Esophagus (tissue), 2 donors: ENCODE measurements at regions not wholly inside any gene's neighbourhood (a gene's known extent, or its start where the extent isn't known, plus 50 kb on each side); places are given as distances from the start of the nearest gene placed in this dataset.

Source experiments
- H3K27ac ChIP-seq, 2 donors: one replicate each; pipeline ENCODE4 v1.5.1; 2013; ENCODE audit warnings: low read depth in 2 of 2, mild to moderate bottlenecking in 2 of 2, inconsistent platforms in 1 of 2, low read length in 1 of 2, moderate library complexity in 1 of 2
- H3K27me3 ChIP-seq, 2 donors: one replicate each; pipeline ENCODE4 v1.6.1; 2013; ENCODE audit warnings: low read length in 2 of 2, control low read depth in 1 of 2, mild to moderate bottlenecking in 1 of 2; ENCODE audit not compliant: insufficient read depth in 2 of 2, control insufficient read depth in 1 of 2
- H3K36me3 ChIP-seq, 2 donors: one replicate each; pipeline ENCODE4 v1.6.1; 2013; ENCODE audit warnings: low read length in 1 of 2; ENCODE audit not compliant: control insufficient read depth in 2 of 2, insufficient read depth in 2 of 2
- H3K4me1 ChIP-seq, 2 donors: one replicate each; pipeline ENCODE4 v1.6.1; 2013; ENCODE audit warnings: low read length in 1 of 2; ENCODE audit not compliant: control insufficient read depth in 2 of 2, insufficient read depth in 2 of 2
- H3K4me3 ChIP-seq, 2 donors: one replicate each; pipeline ENCODE4 v1.5.1; 2013; ENCODE audit warnings: low read length in 2 of 2, mild to moderate bottlenecking in 2 of 2, low read depth in 1 of 2, moderate library complexity in 1 of 2
- H3K9me3 ChIP-seq, 2 donors: one replicate each; pipeline ENCODE4 v1.6.1; 2013; ENCODE audit warnings: mild to moderate bottlenecking in 2 of 2, low read depth in 1 of 2, low read length in 1 of 2, moderate library complexity in 1 of 2; ENCODE audit not compliant: control insufficient read depth in 2 of 2, insufficient read depth in 1 of 2
- WGBS, 2 donors: extraction: QIAGEN DNeasy Blood & Tissue Kit; methylation state at CpG; one replicate each; pipeline ENCODE4 v1.1.7; 2013; 5-methylcytosine and 5-hydroxymethylcytosine counted together
- donor health status: healthy with polysubstance abuse.
- donor health status: Bipolar disorder and iron deficiency.

DNA sequence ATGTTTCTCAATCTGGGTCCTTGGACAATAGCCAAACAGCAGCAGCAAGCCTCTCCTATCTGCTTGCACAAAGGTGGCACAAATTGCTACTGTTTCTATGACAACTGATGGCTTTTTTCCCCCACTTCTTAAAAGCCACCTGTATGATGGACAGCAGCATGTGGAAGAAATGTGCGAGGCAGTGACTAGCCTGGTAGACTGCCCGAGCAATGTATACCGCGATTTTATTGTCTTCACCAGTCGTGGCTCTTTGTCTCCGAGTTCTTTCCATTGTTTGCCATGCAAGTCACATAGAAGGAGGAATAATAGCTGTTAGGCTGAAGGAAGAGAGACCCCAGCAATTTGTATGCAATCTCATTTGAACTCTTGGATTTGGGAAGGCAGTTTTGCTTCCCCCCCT lies 79.4 kb downstream of the S1PR1 start:
- H3K27me3 ChIP-seq: peaks cover 0 to 3% of the 10 kb centered on the region in 2 donors
- no peak overlapping the region for H3K4me3 ChIP-seq
- no peaks in the 10 kb centered on the region for H3K4me1 ChIP-seq
- WGBS, 2 donors: 46 to 57% methylated on average over 6 of the region's 6 CpGs
- no peak overlapping the region for H3K27ac ChIP-seq
- H3K36me3 ChIP-seq: no peaks in the 10 kb centered on the region
- no peaks in the 10 kb centered on the region for H3K9me3 ChIP-seq

DNA sequence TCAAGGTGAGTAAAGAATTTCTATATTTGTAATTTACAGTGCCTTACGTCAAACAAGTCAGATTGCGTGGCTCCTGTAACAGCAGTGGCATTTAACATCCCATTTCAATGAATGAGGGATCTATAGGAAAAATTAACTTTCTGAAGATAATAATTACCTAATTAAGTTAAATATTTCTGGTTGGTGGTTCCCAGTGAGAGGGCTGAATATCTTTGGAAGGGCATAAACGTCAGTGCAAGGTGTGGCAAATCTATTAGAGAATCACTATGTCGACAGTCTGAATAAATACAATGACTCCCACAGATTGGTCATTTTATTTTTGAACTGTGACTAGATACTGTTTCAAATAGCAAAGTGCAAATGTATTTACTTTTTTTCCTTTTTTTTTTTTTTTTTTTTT lies 80.0 kb downstream of the S1PR1 start:
- H3K9me3 ChIP-seq: no peaks in the 10 kb centered on the region
- H3K27ac ChIP-seq: no peak overlapping the region
- no peak overlapping the region for H3K4me3 ChIP-seq
- WGBS, 2 donors: 65 to 75% methylated on average over 4 of the region's 4 CpGs
- no peaks in the 10 kb centered on the region for H3K4me1 ChIP-seq
- peaks cover 0 to 3% of the 10 kb centered on the region in 2 donors for H3K27me3 ChIP-seq
- H3K36me3 ChIP-seq: no peaks in the 10 kb centered on the region

- Histone ChIP-seq H3K27ac (no peak overlapping the region), H3K4me3 (no peak overlapping the region)
- WGBS, 2 donors: 96% methylated on average over 3 of the region's 3 CpGs
These were observed 80.8 kb downstream of the S1PR1 start for GRCh38 chr1:101317590-101317989.

DNA sequence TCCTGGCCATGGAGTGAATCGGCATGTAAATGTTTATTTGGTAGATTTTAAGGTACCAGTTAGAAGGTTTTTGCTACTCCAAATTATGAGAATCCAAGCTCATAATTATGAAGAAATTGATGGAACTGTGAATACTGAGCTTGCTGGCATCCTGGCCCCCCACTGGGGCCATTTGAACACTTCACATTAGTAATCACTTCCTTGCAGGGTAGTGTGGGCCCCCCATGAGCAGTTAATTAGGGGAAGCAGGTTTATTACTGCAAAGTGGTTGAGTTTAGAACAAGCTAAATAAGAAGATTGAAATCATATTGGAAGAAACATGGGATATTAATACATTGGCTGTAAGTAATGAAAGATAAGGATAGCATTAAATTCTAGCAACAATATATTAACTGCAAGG lies 86.7 kb downstream of the S1PR1 start:
- WGBS, 2 donors: 51 to 82% methylated on average over 1 of the region's 1 CpG
- Histone ChIP-seq H3K27me3 (no peaks in the 10 kb centered on the region), H3K4me3 (no peak overlapping the region), H3K27ac (no peak overlapping the region), H3K9me3 (no peaks in the 10 kb centered on the region), H3K4me1 (no peaks in the 10 kb centered on the region), H3K36me3 (no peaks in the 10 kb centered on the region)

More at GRCh38 chr1:101317590-101317989, 80.8 kb downstream of the S1PR1 start:
- no peaks in the 10 kb centered on the region for H3K36me3 ChIP-seq
- H3K27me3 ChIP-seq: peaks cover 0 to 3% of the 10 kb centered on the region in 2 donors
- H3K9me3 ChIP-seq: no peaks in the 10 kb centered on the region
- no peaks in the 10 kb centered on the region for H3K4me1 ChIP-seq

GRCh38 chr1:101325144-101325543 lies 88.3 kb downstream of the S1PR1 start:
- Histone ChIP-seq H3K27ac (no peak overlapping the region), H3K4me1 (no peaks in the 10 kb centered on the region), H3K36me3 (no peaks in the 10 kb centered on the region), H3K27me3 (no peaks in the 10 kb centered on the region), H3K9me3 (no peaks in the 10 kb centered on the region), H3K4me3 (no peak overlapping the region)
- 87 to 94% methylated on average over 1 of the region's 1 CpG for WGBS, 2 donors

DNA sequence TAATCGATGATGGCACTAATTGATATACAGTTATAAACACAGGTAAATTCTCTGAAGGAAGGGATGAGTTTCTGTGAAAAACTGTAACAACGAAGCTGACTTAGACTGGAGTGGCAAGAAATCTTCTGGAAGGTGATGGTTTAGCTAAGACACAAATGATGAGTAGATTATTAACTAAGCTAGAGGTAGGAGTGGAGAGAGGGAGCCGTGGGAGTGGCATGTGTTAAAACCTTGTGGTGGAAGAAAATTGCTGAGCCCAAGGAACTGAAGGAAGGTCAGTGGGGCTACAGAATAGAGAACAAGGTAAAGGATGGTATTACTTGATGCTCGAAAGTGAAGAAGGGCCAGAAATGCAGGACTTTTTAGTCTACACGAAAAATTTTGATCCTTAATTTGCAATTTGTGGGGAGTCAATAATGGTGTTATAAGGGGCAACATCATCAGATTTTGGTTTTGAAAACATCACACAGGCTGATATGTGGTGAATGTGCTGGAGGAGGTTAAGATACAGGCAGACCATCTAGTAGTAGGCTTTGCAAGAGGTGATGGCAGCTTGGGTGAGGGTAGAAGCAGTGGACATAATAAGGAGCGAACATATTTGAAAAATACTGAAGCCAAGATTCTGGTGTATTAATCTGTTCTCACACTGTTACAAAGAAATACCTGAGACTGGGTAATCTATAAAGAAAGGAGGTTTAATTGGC lies 93.8 kb downstream of the S1PR1 start:
- no peak overlapping the region for H3K27ac ChIP-seq
- H3K4me1 ChIP-seq: no peaks in the 10 kb centered on the region
- no peak overlapping the region for H3K4me3 ChIP-seq
- H3K36me3 ChIP-seq: no peaks in the 10 kb centered on the region
- no peaks in the 10 kb centered on the region for H3K27me3 ChIP-seq
- no peaks in the 10 kb centered on the region for H3K9me3 ChIP-seq
- WGBS, 2 donors: 79 to 81% methylated on average over 6 of the region's 6 CpGs

DNA sequence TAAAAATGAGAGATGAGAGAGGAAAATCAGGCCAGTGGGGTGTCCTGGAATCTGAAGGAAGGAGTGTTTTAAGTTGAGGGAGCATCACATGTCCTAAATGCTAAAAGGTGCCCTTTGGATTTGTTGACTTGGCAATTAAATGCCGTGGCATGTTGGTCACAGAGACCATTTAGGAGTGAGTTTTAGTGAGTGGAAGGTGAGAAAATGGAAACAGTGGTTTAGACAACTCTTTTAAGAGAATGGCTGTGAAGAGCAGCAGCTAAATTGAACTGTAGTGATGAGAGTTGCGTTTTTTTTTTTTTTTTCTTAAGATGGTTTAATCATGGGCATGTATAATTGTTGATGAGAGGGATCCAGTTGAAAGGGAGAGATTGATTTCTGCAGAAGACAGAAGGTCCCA lies 95.0 kb downstream of the S1PR1 start:
- no peaks in the 10 kb centered on the region for H3K4me1 ChIP-seq
- WGBS, 2 donors: 59 to 67% methylated on average over 2 of the region's 2 CpGs
- no peak overlapping the region for H3K27ac ChIP-seq
- no peaks in the 10 kb centered on the region for H3K27me3 ChIP-seq
- no peak overlapping the region for H3K4me3 ChIP-seq
- H3K9me3 ChIP-seq: no peaks in the 10 kb centered on the region
- no peaks in the 10 kb centered on the region for H3K36me3 ChIP-seq

DNA sequence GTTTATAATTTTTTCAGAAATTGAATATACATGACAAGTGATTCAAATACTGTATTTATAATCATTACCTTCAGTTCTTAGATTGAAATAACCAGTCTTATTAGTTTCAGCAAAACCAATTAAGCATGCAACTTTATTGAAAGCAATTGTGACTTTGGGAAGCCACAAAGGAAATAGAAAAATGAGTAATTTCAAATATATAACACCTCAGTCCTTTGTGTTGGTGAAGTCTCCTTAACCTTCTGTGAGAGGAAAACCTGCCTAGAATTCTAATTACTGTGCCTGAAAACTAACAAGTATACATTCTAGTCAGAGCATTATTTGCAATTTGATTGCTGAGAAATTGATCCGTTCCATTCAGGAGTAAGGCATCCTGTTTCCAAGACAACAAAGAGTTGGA lies 95.8 kb downstream of the S1PR1 start:
- H3K9me3 ChIP-seq: no peaks in the 10 kb centered on the region
- WGBS, 2 donors: 60 to 78% methylated on average over 1 of the region's 1 CpG

GRCh38 chr1:101333186-101333585 lies 96.4 kb downstream of the S1PR1 start:
- H3K36me3 ChIP-seq: no peaks in the 10 kb centered on the region
- H3K4me3 ChIP-seq: no peak overlapping the region
- no peaks in the 10 kb centered on the region for H3K4me1 ChIP-seq
- H3K27ac ChIP-seq: no peak overlapping the region
- H3K9me3 ChIP-seq: no peaks in the 10 kb centered on the region
- 75 to 76% methylated on average over 4 of the region's 4 CpGs for WGBS, 2 donors
- H3K27me3 ChIP-seq: no peaks in the 10 kb centered on the region

More for the DNA sequence above, 95.8 kb downstream of the S1PR1 start:
- Histone ChIP-seq H3K27ac (no peak overlapping the region), H3K4me3 (no peak overlapping the region), H3K36me3 (no peaks in the 10 kb centered on the region), H3K27me3 (no peaks in the 10 kb centered on the region), H3K4me1 (no peaks in the 10 kb centered on the region)

DNA sequence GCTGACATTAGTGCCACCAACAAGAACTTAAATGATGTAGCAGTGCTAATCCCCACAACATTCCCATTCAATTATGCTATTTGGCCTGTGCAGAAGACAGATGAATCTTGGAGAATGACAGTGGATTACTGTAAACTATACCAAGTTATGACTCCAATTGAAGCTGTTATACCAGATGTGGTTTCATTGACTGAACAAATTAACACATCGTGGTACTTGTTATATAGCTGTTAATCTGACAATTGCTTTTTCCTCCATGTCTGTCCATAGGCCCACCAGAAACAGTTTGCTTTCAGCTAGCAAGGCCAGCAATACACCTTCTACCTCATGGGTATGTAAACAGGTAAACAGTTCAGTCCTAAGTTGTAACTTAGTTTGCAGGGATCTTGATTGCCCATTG lies 101.1 kb downstream of the S1PR1 start:
- Histone ChIP-seq H3K9me3 (no peaks in the 10 kb centered on the region), H3K4me3 (no peak overlapping the region), H3K36me3 (no peaks in the 10 kb centered on the region), H3K27me3 (no peaks in the 10 kb centered on the region), H3K4me1 (no peaks in the 10 kb centered on the region), H3K27ac (no peak overlapping the region)
- WGBS, 2 donors: 78 to 84% methylated on average over 1 of the region's 1 CpG
